ENCODE measurements at regions not wholly inside any gene's neighbourhood (a gene's known extent, or its start where the extent isn't known, plus 50 kb on each side); places are given as distances from the start of the nearest gene placed in this dataset.

DNA sequence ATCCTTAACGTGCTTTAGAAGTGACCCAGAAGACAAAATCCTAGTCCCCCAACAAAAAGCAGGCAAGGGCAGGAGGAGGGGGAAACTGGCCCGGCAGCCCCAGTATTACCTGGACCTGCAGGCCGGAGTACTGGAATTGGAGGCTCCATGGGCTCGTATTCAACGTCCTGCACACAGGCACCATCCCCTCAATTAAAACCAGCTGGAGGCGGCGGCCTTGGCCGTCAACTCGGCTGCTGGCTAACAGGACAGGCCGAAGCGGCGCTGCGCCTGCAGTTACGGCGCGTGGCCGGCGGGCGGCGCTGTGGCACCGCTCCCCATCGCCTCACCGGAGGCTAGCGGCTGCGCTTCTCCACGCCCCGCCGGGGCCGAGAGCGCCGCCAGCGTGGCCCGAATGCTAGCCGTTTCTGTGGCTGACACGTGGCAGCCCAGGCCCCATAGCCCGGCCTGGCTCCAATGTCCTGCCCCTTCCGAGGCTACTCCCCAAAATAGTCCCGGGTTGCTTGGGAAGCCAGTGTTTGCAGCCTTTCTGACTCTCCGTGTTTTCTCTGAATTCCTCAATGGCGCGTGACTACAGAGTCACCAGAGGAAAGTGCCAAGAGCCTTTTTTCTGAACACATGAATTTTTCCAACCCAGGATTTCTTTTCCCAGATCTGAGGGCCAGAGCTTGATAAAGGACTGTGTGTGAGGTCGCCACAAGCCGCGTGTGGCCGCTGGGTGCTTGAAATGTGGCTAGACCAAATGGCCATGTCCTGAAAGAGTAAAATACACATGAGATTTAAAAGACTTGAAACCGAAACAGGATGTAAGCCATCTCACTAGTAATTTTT lies 82.5 kb downstream of the HHIPL2 start (continued):
- TF ChIP-seq, protein P1, sequence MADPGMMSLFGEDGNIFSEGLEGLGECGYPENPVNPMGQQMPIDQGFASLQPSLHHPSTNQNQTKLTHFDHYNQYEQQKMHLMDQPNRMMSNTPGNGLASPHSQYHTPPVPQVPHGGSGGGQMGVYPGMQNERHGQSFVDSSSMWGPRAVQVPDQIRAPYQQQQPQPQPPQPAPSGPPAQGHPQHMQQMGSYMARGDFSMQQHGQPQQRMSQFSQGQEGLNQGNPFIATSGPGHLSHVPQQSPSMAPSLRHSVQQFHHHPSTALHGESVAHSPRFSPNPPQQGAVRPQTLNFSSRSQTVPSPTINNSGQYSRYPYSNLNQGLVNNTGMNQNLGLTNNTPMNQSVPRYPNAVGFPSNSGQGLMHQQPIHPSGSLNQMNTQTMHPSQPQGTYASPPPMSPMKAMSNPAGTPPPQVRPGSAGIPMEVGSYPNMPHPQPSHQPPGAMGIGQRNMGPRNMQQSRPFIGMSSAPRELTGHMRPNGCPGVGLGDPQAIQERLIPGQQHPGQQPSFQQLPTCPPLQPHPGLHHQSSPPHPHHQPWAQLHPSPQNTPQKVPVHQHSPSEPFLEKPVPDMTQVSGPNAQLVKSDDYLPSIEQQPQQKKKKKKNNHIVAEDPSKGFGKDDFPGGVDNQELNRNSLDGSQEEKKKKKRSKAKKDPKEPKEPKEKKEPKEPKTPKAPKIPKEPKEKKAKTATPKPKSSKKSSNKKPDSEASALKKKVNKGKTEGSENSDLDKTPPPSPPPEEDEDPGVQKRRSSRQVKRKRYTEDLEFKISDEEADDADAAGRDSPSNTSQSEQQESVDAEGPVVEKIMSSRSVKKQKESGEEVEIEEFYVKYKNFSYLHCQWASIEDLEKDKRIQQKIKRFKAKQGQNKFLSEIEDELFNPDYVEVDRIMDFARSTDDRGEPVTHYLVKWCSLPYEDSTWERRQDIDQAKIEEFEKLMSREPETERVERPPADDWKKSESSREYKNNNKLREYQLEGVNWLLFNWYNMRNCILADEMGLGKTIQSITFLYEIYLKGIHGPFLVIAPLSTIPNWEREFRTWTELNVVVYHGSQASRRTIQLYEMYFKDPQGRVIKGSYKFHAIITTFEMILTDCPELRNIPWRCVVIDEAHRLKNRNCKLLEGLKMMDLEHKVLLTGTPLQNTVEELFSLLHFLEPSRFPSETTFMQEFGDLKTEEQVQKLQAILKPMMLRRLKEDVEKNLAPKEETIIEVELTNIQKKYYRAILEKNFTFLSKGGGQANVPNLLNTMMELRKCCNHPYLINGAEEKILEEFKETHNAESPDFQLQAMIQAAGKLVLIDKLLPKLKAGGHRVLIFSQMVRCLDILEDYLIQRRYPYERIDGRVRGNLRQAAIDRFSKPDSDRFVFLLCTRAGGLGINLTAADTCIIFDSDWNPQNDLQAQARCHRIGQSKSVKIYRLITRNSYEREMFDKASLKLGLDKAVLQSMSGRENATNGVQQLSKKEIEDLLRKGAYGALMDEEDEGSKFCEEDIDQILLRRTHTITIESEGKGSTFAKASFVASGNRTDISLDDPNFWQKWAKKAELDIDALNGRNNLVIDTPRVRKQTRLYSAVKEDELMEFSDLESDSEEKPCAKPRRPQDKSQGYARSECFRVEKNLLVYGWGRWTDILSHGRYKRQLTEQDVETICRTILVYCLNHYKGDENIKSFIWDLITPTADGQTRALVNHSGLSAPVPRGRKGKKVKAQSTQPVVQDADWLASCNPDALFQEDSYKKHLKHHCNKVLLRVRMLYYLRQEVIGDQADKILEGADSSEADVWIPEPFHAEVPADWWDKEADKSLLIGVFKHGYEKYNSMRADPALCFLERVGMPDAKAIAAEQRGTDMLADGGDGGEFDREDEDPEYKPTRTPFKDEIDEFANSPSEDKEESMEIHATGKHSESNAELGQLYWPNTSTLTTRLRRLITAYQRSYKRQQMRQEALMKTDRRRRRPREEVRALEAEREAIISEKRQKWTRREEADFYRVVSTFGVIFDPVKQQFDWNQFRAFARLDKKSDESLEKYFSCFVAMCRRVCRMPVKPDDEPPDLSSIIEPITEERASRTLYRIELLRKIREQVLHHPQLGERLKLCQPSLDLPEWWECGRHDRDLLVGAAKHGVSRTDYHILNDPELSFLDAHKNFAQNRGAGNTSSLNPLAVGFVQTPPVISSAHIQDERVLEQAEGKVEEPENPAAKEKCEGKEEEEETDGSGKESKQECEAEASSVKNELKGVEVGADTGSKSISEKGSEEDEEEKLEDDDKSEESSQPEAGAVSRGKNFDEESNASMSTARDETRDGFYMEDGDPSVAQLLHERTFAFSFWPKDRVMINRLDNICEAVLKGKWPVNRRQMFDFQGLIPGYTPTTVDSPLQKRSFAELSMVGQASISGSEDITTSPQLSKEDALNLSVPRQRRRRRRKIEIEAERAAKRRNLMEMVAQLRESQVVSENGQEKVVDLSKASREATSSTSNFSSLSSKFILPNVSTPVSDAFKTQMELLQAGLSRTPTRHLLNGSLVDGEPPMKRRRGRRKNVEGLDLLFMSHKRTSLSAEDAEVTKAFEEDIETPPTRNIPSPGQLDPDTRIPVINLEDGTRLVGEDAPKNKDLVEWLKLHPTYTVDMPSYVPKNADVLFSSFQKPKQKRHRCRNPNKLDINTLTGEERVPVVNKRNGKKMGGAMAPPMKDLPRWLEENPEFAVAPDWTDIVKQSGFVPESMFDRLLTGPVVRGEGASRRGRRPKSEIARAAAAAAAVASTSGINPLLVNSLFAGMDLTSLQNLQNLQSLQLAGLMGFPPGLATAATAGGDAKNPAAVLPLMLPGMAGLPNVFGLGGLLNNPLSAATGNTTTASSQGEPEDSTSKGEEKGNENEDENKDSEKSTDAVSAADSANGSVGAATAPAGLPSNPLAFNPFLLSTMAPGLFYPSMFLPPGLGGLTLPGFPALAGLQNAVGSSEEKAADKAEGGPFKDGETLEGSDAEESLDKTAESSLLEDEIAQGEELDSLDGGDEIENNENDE (IDR thresholded peaks at IDR 0.05; ENCODE audit: insufficient replicate concordance, low read length) = no peak
- TF ChIP-seq ZNF274 (IDR thresholded peaks at IDR 0.05; ENCODE audit: borderline replicate concordance, extremely low read depth, low read length) = no peak
- 0 out of 2 replicates have a peak, but pooled peaks have one; percentile 18 for TF ChIP-seq SP1 (IDR thresholded peaks at IDR 0.05; ENCODE audit: low read depth, low read length)
- no peak for TF ChIP-seq HDAC6 (IDR thresholded peaks at IDR 0.05; ENCODE audit: low read depth, low read length)
- peak; percentile 96 for TF ChIP-seq ASH2L (IDR thresholded peaks at IDR 0.05; ENCODE audit: low read length)
- TF ChIP-seq, protein P2, sequence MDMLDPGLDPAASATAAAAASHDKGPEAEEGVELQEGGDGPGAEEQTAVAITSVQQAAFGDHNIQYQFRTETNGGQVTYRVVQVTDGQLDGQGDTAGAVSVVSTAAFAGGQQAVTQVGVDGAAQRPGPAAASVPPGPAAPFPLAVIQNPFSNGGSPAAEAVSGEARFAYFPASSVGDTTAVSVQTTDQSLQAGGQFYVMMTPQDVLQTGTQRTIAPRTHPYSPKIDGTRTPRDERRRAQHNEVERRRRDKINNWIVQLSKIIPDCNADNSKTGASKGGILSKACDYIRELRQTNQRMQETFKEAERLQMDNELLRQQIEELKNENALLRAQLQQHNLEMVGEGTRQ (IDR thresholded peaks at IDR 0.05; ENCODE audit: low read length) = peak; percentile 36; the same call in 1 of the 2 replicates
- no peak for TF ChIP-seq BRCA1 (IDR thresholded peaks at IDR 0.05; ENCODE audit: low read depth, low read length)
- no peak for TF ChIP-seq CBX5 (IDR thresholded peaks at IDR 0.05; ENCODE audit: low read depth, low read length)
- no peak for TF ChIP-seq POU5F1 (IDR thresholded peaks at IDR 0.05; ENCODE audit: low read depth, low read length)
- TF ChIP-seq SP2 (IDR thresholded peaks at IDR 0.05; ENCODE audit: low read length) = no peak

All from H1 (cell line).